GM18907 (cell line): ENCODE measurements at regions not wholly inside any gene's neighbourhood (a gene's known extent, or its start where the extent isn't known, plus 50 kb on each side); places are given as distances from the start of the nearest gene placed in this dataset.
A peak's percentile ranks its signal among the peaks of the same experiment; 100 is the strongest.

Experiments used
- ATAC-seq: cut with Tn5 transposase; IDR thresholded peaks from one replicate; pipeline ENCODE4 v1.9.1; 2021; ENCODE audit warnings: mild to moderate bottlenecking, moderate library complexity; ENCODE audit not compliant: unreplicated experiment

DNA sequence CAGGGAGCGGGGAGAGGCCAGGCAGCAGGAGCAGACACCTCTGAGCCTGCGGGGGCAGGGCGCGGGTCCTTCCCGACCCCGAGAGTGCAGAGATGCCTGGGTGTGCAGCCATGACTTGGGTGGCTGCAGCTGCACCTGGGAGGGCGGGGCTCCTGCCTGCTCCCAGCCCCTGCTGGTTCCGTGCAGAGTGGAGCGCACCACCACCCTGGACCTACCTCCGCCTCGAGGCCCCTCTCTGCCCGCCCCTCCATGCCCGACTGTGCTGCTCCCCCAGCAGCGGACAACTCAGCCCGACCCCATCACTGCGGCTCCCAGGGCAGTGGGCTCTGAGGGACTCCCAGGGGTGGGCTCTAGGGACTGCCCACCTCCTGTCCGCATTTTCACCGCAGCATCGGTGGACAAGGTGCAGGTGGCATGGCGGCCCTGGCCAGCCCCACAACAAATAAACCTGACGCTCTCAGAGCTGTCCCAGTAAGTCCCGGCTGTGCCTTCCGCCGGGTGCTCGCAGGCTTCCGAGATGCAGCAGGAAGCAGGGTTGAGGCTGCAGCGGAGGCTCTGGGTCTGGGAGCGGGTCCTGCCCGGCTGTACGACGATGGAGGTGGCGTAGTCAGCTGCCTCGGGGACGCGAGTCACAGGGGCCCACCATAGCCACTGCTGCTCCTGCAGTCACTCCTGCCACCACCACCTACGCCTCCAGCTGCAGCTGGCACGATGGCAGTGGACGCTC is 392.0 kb upstream of the CCDC196 start:
- no peak for ATAC-seq

DNA sequence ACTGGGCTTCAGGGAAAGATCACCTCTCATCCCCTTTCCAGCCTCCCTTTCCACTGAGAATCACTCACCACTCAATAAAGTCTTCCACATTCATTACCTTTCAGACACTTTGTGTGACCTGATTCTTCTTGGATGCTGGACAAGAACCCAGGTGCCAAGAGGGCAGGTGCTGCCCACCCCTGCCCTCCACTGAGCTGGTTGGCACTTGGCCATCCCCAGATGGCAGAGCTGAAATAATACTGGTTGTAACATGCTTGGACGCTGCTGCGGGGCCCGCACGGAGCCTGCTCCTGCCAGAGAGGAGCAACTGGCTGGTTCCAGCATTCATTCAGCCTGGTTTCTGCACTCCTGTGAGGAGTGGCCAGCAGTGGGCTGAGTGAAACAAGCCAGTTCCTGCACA is 386.7 kb upstream of the CCDC196 start:
- ATAC-seq, result no peak

DNA sequence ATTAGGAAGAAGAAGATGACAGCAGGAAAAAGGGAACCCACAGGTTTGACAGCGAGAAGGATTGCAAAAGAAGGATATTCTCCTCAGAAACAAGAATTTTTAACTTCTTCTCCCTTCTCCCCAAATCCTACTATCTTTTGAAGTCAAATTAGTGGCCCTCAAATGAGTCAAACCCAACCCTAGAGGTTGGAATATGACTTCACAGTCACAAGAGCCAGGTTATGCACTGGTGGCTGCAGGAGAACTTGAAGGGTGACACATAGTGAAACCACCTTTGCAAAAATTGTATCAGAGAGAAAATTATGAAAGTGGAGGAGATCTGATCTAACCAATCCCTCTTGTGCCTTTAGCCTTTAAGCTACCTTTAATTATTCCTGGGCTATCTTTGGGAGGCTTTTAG is 386.2 kb upstream of the CCDC196 start:
- ATAC-seq, result peak; percentile 65

DNA sequence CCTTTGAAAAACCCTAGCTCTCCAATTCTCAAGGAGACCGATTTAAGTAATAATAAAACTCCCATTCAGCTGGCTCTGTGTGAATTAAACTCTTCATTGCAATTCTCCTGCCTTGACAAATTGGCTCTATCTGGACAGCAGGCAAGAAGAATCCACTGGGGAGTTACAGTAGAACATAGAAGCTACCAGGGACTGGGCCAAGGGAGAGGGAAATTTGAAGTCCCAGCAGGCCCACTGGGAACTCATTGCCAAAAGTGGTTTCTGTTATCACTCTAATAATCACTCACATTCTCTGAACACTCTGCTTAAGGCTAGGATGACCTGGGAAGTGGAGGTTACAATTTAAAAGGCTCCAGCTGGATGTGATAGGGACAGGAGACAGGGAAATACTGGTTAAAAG is 384.5 kb upstream of the CCDC196 start:
- ATAC-seq, result no peak

DNA sequence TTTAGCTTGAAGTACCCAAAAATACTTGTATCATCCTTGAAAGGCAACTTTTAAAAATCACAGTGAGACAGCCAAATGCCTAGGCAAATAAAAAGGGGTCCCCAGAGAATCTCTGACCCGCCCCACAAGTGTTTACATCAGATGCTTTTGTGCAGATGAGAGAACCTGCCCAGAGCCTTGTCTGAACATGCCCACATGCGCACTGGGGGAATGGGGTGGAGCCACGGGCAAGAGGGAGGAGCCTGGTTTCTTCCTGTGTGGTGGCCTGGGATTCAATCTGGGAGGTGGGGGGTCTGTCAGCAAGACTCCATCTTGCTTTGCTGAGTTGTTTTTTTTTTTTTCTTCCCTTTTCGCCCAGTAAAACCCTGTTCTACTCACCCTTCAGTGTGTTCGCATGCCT is 381.7 kb upstream of the CCDC196 start:
- no peak for ATAC-seq

DNA sequence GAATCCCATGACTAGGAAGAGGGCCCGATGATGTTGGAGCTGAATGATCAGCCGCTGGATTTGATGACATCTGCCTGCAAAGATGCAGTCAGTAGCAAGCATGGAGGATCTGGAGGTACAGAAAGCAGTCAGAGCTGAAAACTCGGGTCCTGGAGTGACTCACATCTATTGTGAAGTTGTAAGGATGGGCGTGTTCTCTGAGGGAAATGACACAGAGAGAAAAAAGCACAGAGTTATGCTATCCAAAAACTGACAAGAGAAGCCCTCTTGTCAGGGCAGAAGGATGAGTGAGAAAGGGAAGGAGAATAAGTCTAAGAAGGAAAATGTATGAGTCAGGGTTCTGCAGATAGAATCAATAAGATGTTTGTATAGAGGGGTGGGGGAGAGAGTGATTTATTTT is 380.4 kb upstream of the CCDC196 start:
- no peak for ATAC-seq

DNA sequence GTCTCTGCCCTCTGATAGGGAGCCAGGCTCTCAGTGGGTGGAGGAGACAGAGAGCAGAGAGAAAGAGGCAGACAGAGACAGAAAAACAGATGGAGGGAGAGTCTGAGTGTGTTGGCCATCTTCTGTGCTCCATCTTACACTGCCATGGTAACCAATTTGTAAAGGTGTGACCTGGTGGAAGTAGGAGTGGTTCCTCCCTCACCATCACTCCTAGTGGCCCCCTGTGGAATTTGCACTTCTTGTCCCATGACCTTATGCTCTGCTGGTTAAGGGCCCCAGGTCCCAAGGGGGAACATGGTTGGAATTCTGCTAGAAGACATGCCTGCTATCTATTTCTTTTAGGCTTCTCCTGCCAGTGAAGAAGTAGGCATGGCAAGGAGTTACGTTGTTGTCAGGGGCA is 376.7 kb upstream of the CCDC196 start:
- no peak for ATAC-seq

DNA sequence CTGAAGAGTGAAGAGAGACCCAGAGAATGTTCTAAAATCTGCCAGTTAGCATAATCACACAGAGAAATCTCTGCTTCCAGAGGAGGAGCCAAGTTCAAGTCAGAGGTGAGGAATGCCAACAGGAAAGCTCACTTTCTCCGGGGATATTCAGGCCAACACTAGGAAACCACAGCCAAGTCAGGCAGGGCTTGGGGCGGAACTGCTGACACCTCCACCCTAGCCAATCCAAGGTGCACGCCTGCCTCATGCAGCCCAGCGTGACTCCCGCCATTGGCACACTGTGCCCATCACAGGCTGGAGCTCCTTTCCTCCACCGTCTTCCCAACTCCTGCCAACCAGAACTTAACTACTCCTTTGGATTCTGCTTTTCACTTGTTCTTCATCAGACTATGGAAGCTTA is 374.3 kb upstream of the CCDC196 start:
- no peak for ATAC-seq

DNA sequence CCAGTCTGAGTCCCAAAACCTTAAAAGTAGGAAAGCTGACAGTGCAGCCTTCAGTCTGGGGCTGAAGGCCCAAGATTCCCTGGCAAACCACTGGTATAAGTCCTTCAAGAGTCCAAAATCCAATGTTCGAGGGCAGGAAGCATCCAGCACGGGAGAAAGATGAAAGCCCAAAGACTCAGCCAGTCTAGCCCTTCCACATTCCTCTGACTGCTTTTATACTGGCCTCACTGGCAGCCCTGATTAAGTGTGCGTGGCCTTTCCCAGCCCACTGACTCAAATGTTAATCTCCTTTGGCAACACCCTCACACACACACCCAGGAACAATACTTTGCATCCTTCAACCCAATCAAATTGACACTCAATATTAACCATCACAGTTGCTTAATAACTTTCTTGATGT is 372.1 kb upstream of the CCDC196 start:
- no peak for ATAC-seq

DNA sequence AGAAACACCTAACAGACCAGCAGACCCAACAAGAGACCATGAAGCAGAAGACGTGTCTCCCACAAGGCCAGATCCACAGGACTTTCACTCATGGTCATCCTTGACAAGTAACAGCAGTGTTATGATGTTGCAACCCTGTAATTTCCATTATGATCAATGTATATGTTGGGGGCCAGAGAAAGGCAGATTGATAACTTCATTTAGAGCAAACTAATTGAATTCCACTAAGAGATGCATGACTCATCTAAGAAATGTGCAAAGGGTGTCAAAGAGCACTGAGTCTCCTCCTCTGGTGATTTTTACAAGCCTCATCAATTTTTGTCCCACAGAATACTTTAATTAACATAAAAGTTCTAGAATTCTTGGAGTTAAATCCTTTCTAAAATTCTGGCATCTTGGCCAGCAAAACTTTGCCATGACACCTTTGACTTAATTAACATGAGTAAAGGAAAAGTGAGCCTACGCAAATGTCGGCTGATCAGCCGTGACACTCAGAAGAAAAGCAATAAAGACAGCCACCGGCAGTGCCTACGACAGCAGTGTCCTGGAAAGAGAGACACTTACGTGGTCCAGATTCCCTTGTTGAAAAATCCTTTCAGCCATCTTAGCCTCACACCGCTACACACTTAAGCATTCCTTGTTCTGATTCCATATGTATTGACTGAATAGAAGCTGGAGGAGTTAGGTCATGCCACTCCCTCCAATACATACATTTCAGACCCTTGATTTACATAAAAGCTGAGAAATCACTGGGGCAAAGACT is 370.2 kb upstream of the CCDC196 start:
- ATAC-seq, result no peak

DNA sequence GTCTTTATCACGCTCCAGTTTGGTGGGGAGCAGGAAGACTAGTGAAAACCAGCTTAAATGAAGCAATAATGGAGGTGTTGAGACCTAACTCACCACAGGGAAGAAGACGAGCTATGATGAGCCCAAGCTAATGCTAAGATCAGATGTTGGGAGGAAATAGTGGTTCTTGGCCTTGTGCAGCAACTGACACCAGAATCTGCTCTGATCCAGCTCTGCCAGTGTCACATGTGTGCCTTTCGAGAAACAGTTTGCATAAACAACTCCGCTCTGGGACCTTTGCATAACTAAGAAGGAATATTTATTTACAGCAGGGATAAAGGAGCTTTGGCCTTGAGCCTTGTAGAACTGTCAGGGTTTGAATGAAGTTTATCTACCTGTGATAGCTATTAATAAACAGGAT is 369.4 kb upstream of the CCDC196 start:
- no peak for ATAC-seq

DNA sequence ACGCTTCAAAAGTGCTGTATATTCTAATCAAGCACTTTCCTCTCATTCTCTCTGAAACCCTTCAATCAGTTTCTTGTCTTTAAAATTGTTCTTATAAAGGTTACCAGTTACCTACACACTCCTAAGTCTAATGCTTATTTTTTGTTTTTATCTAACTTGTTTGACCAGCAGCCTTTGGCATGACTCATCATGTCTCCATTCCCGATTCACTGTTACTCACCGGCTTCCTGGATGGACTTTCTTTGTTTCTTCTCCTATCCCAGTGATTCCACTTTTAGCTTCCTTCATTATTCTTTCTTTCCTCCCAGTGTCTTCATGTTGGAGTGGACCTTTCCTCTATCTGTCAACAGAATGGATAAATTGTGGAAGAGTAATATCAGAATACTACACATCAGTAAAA is 368.6 kb upstream of the CCDC196 start:
- ATAC-seq, result no peak

DNA sequence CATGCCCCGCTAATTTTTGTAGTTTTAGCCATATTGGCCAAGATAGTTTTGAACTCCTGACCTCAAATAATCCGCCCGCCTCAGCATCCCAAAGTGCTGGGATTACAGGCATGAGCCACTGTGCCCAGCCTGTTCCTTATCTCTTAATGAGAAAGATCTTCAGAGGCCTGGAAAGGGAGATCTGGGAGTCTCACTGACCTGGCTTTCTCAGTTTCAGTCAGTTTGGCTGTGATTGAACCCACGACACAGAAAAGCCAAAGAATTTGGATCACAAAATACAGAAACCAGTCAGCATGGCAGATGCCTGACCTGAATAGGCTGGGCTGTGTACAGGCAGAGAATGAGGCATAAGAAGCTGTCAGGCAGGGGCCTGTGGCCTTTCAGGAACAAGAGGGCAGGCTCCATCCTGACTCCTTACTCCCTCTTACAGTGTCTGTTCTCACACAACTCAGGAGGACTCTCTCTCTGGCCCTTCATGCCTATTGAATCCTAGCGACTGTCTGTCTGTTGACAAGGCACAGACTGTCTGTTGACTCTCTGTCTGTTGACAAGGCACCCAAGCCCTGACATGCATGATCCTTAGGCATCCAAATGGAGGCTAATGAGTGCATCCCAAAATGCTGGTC is 366.5 kb upstream of the CCDC196 start:
- no peak for ATAC-seq

DNA sequence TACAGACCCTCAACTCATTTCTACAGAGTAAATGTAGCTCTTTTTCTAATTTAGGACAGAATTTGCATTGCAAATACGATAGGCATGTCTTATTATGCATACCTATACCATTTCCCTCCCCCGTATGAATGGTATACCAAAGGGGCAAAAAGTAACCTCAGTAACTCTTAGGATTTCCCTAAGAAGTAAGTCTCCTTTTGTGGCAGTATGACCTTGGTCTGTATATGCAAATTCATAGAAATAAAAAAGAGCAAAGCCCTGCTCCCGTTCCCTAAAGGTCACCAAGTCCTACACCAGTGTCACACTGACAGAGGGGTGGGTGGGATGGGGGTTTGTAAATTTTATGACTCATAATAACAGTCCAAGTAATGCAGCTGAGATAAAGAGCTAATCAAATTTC is 365.8 kb upstream of the CCDC196 start:
- no peak for ATAC-seq

DNA sequence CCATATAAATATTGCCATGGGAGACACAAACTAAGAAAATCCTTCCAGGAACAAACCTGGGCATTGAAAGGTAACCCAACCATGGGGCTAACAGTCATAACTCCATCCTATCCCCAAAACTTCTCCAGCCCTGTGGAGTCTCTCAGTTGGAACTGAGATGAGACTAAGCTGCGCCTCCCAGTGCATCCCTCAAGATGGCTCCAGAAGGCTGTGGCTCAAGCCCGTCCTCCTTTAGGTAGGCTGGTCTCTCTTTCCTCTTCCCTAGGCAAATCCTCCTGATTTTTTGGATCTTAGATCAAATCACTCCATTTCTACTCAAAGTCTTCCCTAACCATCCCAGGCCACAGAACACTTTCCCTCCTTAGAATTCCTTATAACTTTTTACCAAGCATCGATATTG is 364.3 kb upstream of the CCDC196 start:
- ATAC-seq, result no peak

DNA sequence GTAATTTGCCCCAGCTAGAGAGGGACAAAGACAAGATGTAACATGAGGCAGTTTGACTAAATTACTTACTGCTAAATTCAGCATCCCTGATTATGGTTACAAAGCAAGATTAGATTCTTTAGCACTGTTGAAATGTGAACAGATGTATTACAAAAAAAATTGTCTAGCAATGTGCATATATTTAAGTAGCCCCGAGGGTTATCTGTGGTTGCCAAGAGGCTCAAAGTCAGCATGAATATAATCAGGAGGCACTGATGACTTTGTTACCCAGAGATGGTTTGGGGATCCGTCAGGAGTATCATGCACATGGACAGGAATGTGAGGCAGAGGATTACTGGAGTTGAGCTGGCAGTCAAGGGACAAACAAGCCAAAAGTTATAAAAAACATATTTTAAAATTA is 356.9 kb upstream of the CCDC196 start:
- ATAC-seq, result no peak

DNA sequence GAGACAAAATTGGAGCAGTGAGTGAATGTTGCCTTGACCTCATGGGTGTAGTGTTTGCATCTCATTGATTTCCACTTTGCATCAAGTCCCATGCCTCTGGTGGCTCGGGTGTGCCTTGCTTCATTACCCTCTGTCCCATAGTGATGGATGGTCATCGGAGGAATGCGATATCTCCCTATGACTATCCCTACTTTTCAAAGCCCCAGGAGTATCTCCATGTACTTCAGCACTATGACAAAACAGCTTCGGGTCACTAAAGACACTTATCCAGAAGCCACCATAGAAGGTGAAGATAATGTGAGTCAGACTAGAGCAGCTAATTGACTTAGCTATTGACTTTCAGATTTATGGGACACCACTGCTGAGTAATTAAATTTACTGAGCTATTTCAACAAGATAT is 355.1 kb upstream of the CCDC196 start:
- ATAC-seq, result no peak

DNA sequence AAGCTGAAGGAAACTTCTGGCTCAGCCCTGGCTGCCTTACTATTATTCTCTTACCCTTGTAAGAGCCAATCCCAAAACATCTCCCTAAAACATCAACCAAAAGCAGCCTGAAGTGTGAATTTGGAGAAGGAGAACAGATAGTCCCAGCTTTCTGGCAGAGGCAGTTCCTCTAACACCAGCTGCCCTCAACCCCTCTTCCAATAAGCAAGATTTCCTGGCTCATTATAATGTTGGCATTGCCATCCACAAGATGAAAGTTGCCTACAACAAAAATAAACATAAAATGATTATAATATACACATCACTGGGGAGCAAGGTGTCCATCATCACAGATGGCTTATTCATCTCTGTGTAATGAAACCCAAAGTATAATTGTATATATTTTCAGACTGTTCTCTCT is 352.5 kb upstream of the CCDC196 start:
- ATAC-seq, result no peak

DNA sequence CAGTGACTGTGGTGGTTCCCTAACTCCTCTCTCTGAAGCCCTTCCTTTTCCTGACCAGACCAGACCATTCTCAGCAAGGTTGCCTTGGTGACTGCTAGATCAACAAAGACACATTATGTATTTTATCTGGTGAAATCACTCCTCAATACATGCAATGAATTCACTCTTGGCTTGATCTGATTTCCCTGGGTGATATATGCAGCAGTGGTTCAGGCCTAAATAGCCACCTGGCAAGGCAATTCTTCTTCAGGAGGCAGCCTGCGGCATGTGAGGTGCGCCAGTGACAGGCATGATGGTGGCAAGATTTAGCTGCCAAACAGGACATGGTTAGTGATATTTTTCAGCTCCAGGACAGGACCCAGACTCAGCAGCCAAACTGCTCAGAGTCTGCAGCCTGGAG is 350.3 kb upstream of the CCDC196 start:
- no peak for ATAC-seq

DNA sequence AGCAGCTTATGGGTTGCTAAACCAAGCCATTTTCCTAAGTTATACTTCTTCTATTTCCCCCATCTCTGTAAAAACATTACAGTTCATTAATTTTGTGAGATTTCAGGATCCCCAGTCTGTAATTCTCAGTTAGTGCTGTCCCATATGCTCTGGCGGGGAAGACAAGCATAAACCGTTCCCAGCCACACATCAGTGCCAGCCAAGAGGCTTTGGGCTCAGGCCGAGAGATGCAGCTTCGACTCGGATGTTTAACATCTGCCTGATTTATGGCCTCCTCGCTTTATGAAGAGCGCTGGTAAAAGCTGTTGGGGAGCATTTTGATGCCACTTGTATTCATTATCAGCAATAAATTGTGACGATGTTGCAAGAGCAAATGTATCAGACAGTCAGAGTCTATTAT is 349.1 kb upstream of the CCDC196 start:
- ATAC-seq, result no peak

DNA sequence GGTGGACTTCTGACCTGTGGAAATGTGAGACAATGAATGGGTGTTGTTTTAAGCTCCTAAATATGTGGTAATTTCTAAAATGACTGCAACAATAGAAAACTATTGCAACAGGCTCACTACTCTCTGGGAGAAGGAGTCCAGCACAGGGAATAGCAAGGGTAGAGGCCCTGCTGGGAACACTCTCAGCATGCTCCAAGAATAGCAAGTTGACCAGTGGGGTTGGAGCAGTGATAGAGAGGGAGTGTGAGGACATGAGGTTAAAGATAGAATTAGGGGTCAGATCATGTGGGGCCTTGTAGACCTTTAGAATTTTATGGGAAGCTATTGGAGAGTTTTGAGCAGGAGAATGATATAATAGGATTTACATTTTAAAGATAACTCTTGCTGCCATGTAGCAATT is 346.7 kb upstream of the CCDC196 start:
- ATAC-seq, result no peak

DNA sequence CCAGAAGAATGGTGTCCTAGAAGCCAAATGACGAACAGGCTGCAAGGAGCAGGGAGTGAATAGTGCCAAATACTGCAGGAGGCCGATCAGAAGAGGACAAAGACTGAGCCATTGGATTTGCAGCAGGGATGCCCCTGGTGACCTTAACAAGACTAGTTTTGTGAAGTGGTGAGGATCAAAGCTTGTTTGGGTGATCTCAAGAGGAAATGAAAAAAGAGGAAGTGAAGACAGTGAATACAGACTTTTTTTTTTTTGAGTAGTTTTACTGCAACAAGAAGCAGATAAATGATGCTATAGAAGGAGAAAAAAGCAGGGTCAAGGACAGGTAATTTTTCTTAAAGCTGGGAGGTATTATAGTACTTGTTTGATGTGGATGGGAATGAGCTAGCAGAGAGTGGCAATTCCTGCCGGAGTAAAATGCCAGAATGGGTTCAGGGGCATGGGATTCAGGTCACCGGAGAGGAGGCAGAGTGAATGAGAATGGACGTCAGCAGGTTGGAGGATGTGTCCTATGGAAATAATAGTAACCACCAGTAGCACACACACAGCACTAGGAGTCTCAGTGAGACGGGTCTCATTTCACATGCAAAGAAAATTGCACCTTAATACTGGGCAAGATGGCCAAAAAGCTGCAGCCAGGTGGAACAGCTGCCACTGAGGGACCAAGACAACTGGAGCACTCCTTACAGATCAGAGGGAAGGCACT is 345.8 kb upstream of the CCDC196 start:
- peak; percentile 81 for ATAC-seq
